Thymus (tissue), 11 donors: ENCODE measurements at regions not wholly inside any gene's neighbourhood (a gene's known extent, or its start where the extent isn't known, plus 50 kb on each side); places are given as distances from the start of the nearest gene placed in this dataset.

Experiments used
- DNase-seq, 9 donors: peaks; one replicate each; pipeline ENCODE4 v3.0.0-alpha.2; 2013; ENCODE audit warnings: low spot score in 9 of 9, low read depth in 6 of 9, missing footprints in 1 of 9
- H3K27ac ChIP-seq, 2 donors: one replicate each; pipeline ENCODE4 v1.5.1; 2013; ENCODE audit warnings: control low read depth in 1 of 2, low read depth in 1 of 2, low read length in 1 of 2, mild to moderate bottlenecking in 1 of 2, moderate library complexity in 1 of 2
- H3K27me3 ChIP-seq, 2 donors: one replicate each; pipeline ENCODE4 v1.5.1; 2013; ENCODE audit warnings: low read length in 1 of 2; ENCODE audit not compliant: control insufficient read depth in 2 of 2, insufficient read depth in 1 of 2
- H3K36me3 ChIP-seq, 2 donors: one replicate each; pipeline ENCODE4 v1.5.1; 2013; ENCODE audit warnings: low read length in 1 of 2, mild to moderate bottlenecking in 1 of 2, moderate library complexity in 1 of 2; ENCODE audit not compliant: control insufficient read depth in 2 of 2, insufficient read depth in 2 of 2
- H3K4me1 ChIP-seq, 2 donors: one replicate each; pipeline ENCODE4 v1.5.1; 2013; ENCODE audit warnings: low read length in 2 of 2; ENCODE audit not compliant: control insufficient read depth in 2 of 2, insufficient read depth in 2 of 2
- H3K4me3 ChIP-seq, 2 donors: one replicate each; pipeline ENCODE4 v1.5.1; 2013; ENCODE audit warnings: low read length in 2 of 2, control low read depth in 1 of 2, mild to moderate bottlenecking in 1 of 2
- H3K9me3 ChIP-seq, 2 donors: one replicate each; pipeline ENCODE4 v1.5.1; 2013; ENCODE audit warnings: low read length in 1 of 2, mild to moderate bottlenecking in 1 of 2; ENCODE audit not compliant: control insufficient read depth in 2 of 2, insufficient read depth in 1 of 2
- WGBS: extraction: QIAGEN DNeasy Blood & Tissue Kit; methylation state at CpG from one replicate; pipeline ENCODE4 v1.1.7; 2013; 5-methylcytosine and 5-hydroxymethylcytosine counted together
- donor health status: healthy.

DNA sequence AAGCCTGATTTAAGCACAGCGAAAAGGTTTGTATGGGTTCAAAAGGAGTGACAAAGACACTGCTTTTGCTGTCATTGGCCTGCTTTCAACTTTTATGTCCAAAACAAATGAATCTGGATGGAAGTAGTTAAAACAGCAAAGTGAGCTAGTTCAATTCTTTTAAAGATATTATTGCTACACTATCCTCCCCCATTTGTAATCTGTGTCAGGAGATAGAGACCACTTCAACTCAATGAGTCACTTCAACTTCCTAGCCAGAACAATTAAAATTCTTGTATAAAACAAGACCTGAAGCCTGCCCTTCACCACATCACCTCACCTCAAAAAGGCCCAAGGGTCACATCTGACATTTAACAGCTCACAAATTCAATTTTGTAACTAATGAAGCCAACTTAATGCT lies 364.1 kb upstream of the LYPLAL1 start:
- Histone ChIP-seq H3K4me1 (no peaks in the 10 kb centered on the region), H3K27me3 (no peaks in the 10 kb centered on the region), H3K4me3 (no peak overlapping the region), H3K36me3 (no peaks in the 10 kb centered on the region), H3K27ac (no peak overlapping the region), H3K9me3 (no peaks in the 10 kb centered on the region)
- 93% methylated on average over 1 of the region's 1 CpG for WGBS
- DNase-seq = no peak

DNA sequence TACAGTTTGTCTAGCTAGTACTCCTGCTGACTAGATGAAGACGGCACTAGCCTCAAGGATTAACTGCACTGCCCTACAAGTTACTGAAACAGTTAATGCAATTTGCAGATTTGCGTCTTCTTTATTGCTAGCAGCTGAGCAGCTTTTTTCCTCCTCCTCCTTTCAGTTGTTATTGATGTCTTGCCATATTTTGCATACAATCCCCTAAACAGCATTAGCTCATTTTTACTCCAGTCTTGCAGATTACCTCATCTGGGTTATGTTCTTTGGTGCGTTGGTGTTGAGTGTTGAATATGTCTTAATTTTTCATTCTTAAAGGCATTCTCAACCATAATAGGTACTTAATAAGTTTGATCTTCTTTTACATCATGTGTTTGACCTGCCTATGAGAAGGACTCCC lies 363.4 kb upstream of the LYPLAL1 start:
- Histone ChIP-seq H3K27ac (no peak overlapping the region), H3K9me3 (no peaks in the 10 kb centered on the region), H3K36me3 (no peaks in the 10 kb centered on the region), H3K4me1 (no peaks in the 10 kb centered on the region), H3K27me3 (no peaks in the 10 kb centered on the region), H3K4me3 (no peak overlapping the region)
- 92% methylated on average over 3 of the region's 3 CpGs for WGBS
- DNase-seq = no peak

DNA sequence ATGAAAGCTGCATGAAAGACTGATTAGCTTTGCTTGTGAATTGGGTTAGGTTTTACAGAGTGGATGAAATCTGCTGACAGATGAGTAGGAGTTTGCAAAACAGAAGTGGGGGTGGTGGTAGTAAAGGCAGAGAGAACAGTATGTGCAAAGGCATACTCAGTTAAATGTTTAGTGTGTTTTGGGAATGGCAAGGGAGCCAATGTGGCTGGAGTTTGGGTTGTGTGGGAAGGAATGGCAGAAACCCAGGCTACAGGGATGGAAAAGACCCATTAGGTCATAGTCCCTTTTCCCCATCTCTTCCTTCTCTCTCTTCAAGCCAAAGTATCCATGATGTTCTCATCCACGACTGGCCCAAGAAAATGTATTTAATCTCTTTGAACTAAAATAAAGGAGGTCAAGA lies 362.2 kb upstream of the LYPLAL1 start:
- H3K4me3 ChIP-seq = no peak overlapping the region
- no peak overlapping the region for H3K27ac ChIP-seq
- WGBS = 77% methylated on average over 1 of the region's 1 CpG
- no peaks in the 10 kb centered on the region for H3K36me3 ChIP-seq
- no peaks in the 10 kb centered on the region for H3K27me3 ChIP-seq
- no peaks in the 10 kb centered on the region for H3K9me3 ChIP-seq
- no peaks in the 10 kb centered on the region for H3K4me1 ChIP-seq
- no peak for DNase-seq

DNA sequence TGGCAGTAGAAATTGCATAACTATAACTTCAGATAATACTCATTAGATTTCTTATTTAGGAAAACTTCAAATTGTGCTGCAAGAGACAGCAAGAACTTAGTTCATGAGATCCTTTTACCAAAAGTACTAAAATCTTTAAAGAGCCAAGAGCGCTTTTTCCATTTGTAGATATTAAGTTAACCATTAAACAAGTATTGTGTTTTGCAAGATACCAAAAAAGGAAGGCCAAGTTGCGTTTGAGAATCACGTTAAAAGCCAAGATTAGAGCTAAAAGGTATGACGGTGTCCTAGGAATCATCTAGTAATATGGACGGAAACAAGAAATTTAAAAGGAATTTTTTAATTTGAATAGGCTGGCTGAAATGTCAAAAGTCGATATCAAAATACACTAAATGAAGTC lies 361.3 kb upstream of the LYPLAL1 start:
- no peak overlapping the region for H3K27ac ChIP-seq
- H3K4me1 ChIP-seq = no peaks in the 10 kb centered on the region
- no peak overlapping the region for H3K4me3 ChIP-seq
- no peaks in the 10 kb centered on the region for H3K36me3 ChIP-seq
- WGBS = 95% methylated on average over 6 of the region's 6 CpGs
- no peaks in the 10 kb centered on the region for H3K27me3 ChIP-seq
- DNase-seq = no peak
- no peaks in the 10 kb centered on the region for H3K9me3 ChIP-seq

DNA sequence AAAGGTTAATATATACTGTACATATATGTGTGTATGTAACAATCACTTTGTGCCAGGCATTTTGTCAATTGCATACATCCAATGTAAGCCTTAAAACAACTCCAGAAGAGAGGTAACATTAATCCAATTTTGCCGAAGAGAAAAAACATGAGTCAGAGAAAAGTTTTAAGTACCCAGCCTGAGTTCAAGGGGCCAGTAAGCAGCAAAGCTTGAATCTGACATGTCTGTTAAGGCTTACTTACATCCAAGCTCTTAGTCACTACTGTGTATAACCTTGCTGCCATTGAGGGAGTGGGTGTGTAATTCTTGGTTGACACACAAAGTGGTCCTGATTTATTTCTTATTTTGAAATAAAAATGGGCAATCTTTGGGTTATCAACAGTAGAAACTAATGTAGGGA lies 360.4 kb upstream of the LYPLAL1 start:
- 86% methylated on average over 1 of the region's 1 CpG for WGBS
- DNase-seq = no peak
- Histone ChIP-seq H3K9me3 (no peaks in the 10 kb centered on the region), H3K27ac (no peak overlapping the region), H3K36me3 (no peaks in the 10 kb centered on the region), H3K4me1 (no peaks in the 10 kb centered on the region), H3K27me3 (no peaks in the 10 kb centered on the region), H3K4me3 (no peak overlapping the region)

DNA sequence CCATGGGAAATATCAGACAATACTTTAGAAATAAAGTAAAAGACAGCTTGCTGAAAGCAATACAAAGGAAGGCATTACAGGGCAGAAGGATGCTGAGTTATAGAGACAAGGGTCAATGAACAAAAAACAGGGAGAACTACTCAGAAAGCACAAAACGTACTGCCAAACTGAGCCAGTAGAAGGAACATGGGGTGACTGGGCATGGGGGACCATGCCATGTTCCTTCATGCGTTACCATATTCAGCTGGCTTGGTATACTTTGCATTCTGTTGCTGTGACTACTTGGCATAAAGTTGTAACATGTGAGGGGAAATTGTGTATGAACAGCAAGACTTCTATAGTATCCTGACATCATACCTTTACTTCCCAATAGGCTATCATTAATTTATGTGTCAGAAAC lies 358.6 kb upstream of the LYPLAL1 start:
- Histone ChIP-seq H3K4me1 (no peaks in the 10 kb centered on the region), H3K27me3 (no peaks in the 10 kb centered on the region), H3K9me3 (no peaks in the 10 kb centered on the region), H3K4me3 (no peak overlapping the region), H3K27ac (no peak overlapping the region), H3K36me3 (no peaks in the 10 kb centered on the region)
- no peak for DNase-seq
- WGBS = 76% methylated on average over 2 of the region's 2 CpGs

DNA sequence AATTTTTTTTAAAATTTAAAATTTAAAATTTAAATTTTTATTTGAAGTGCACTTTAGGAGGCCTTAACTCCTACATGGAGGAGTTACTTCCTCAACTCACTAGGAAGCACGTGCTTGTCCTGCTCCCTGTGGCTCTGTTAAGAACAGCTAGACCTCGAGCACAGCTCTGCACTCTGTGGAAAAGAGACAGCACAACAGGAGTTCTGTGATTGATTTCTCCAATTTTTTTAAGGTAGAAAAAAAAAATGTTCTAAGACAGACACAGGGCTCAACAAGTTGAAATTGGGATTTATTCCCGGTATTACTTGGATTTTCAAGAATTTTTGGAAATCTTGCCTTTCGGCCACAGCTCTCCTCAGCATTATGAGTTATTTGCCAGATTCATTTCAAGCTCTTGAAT lies 356.6 kb upstream of the LYPLAL1 start:
- Histone ChIP-seq H3K9me3 (no peaks in the 10 kb centered on the region), H3K4me1 (no peaks in the 10 kb centered on the region), H3K36me3 (no peaks in the 10 kb centered on the region), H3K27me3 (no peaks in the 10 kb centered on the region), H3K4me3 (no peak overlapping the region), H3K27ac (no peak overlapping the region)
- DNase-seq = no peak
- WGBS = 68% methylated on average over 4 of the region's 4 CpGs

DNA sequence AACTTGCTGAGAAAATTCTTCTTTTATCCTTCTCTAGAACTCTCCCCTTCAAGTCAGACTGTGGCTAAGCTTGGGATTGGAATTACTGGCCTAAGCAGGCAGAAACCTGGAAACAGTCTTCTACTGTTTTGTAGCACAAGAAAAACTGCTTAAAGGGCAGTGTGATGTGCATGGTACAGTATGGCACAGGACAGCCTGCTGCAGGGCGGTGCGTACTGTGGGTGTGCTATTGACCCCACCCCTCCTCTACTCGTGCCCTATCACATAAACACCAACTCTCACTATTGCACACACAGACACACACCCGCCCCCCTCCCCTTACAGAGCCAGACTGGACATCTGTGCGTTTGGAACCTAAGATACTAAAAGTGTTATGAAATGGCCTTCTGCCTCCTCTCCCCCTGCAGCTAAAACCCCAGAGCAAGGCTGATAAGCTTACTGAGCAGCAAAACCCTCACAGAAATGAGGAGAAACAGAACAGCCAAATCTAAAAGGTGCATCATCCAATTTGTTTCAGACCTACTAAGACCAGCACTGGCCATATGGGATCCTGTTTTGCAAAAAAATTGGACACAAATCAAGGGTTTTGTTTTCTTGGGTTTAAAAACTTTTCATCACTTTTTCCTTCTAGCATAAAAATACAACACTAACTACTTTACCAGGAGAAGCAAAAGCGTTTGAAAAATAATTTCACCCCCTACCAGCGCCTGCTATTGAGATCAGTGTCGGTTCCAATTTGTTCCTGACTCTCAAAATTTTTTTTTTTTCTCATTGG lies 355.8 kb upstream of the LYPLAL1 start:
- Histone ChIP-seq H3K27me3 (no peaks in the 10 kb centered on the region), H3K27ac (no peak overlapping the region), H3K4me1 (no peaks in the 10 kb centered on the region), H3K36me3 (no peaks in the 10 kb centered on the region), H3K9me3 (no peaks in the 10 kb centered on the region), H3K4me3 (no peak overlapping the region)
- no peak for DNase-seq
- 85% methylated on average over 8 of the region's 8 CpGs for whole genome bisulfite sequencing

DNA sequence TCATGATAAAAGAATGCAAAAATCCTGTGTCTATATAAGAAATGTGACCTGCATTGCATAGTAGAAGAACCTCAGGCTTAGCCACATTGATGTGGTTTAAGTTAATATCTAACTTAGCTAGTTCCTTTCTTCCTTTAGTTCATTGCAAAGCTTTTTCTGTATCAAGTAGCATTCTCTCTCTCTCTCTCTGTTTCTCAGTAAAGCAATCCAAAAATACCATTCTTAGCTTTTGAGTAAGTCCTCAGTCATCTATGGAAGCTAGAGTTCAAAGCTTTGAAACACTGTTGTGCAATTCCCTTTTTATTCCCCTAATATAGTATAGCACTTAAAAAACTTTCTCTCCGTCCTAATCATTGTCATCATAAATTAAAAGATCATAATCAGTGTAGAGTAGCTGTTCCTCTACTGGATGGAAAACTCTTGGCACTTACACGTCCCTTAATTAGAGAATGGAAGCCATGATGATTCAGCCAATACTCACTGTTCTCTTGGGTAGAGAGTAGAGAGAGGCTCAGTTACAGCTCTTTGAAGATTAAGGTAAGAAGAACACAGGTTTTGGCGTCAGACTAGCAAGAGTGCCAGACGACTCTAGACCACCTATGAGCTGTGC lies 350.3 kb upstream of the LYPLAL1 start:
- Histone ChIP-seq H3K27me3 (no peaks in the 10 kb centered on the region), H3K4me1 (no peaks in the 10 kb centered on the region), H3K9me3 (no peaks in the 10 kb centered on the region), H3K4me3 (no peak overlapping the region), H3K36me3 (no peaks in the 10 kb centered on the region), H3K27ac (no peak overlapping the region)
- 82% methylated on average over 4 of the region's 4 CpGs for WGBS
- no peak for DNase-seq
